Stomach (tissue), 4 donors: ENCODE measurements at regions not wholly inside any gene's neighbourhood (a gene's known extent, or its start where the extent isn't known, plus 50 kb on each side); places are given as distances from the start of the nearest gene placed in this dataset.

Experiments
- EP300 ChIP-seq: sonication (generic); formaldehyde crosslinking; IDR thresholded peaks from one replicate; pipeline ENCODE4 v1.6.1; 2017; ENCODE audit warnings: antibody characterized with exemption
- POLR2A ChIP-seq, 4 donors: fragments of 450-650 bp; IDR thresholded peaks; one replicate each; pipeline ENCODE4 v1.6.1; 2016; ENCODE audit warnings: antibody characterized with exemption in 4 of 4, control low read depth in 2 of 4, mild to moderate bottlenecking in 1 of 4, moderate library complexity in 1 of 4
- TF ChIP-seq, protein P1 (sequence below), 7 experiments: fragments of 450-650 bp in 4 of 7; fragments of 200-600 bp in 3 of 7; sonication (generic) in 3 of 7; IDR thresholded peaks; one replicate each; pipeline ENCODE4 v1.5.1; 2016 to 2019; ENCODE audit warnings: antibody characterized with exemption in 7 of 7, control low read depth in 2 of 7, mild to moderate bottlenecking in 1 of 7

DNA sequence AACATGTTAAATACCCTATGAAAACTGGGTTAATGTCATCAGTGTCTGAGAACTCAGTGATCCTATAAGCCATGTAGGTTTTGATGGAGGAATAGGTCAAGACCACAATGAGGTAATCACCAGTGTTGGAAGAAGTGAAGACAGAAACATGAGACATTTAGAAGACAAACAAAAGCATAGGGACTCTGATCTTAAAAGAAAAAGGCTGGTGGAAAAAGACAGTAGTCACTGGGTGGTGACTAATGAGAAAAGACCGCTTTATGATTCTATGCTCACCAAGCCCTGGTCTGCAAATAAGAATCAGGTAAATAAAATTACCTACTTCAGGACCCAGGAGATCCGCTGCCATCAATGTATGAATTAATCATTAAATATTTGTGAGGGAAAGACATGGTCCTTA, 271.9 kb downstream of the GPD2 start:
- TF ChIP-seq POLR2A (IDR thresholded peaks at IDR 0.05), result no peak
- TF ChIP-seq, protein P1, sequence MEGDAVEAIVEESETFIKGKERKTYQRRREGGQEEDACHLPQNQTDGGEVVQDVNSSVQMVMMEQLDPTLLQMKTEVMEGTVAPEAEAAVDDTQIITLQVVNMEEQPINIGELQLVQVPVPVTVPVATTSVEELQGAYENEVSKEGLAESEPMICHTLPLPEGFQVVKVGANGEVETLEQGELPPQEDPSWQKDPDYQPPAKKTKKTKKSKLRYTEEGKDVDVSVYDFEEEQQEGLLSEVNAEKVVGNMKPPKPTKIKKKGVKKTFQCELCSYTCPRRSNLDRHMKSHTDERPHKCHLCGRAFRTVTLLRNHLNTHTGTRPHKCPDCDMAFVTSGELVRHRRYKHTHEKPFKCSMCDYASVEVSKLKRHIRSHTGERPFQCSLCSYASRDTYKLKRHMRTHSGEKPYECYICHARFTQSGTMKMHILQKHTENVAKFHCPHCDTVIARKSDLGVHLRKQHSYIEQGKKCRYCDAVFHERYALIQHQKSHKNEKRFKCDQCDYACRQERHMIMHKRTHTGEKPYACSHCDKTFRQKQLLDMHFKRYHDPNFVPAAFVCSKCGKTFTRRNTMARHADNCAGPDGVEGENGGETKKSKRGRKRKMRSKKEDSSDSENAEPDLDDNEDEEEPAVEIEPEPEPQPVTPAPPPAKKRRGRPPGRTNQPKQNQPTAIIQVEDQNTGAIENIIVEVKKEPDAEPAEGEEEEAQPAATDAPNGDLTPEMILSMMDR (IDR thresholded peaks at IDR 0.05), result no peak
- no peak for TF ChIP-seq EP300
